ENCODE measurements at regions not wholly inside any gene's neighbourhood (a gene's known extent, or its start where the extent isn't known, plus 50 kb on each side); places are given as distances from the start of the nearest gene placed in this dataset.
A peak's percentile ranks its signal among the peaks of the same experiment; 100 is the strongest.

DNA sequence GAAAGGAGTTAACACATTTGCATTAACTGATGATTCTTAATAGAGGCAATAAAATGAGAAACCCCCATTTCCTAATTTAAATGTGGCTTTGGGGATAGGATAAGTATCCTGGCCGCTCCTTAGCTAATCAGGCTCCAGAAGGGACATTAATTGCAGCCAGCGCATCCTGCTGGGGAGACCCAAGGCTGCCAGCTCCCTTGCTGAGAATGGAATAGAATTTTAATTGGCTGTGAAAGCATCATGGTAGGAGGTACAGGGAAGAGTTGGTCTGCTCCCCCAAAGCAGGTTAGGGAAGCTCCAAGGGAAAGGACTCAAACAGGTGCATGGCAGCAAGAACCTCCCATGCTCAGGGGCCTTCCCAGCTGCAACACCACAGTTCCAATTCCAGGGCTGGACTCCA lies 71.4 kb downstream of the MARCHF4 start:
- DNase-seq (ENCODE audit: low read depth, low spot score) (no peak), FAIRE-seq (no peak)
- H3K79me2 ChIP-seq (ENCODE audit: control insufficient read depth, insufficient read depth, low read length): no peaks in the 10 kb centered on the region
- no peak overlapping the region for H3K4me2 ChIP-seq (ENCODE audit: control insufficient read depth, extremely low read depth, insufficient read depth, low read depth, low read length)
- no peak overlapping the region for H3K27ac ChIP-seq (ENCODE audit: control insufficient read depth, insufficient read depth, low read length)
- dilution Hi-C loops (cut with MboI; ENCODE audit: extremely low pct_ligation_motif_present, low sequenced_read_pairs): no loop called here
- H3K27me3 ChIP-seq (ENCODE audit: control insufficient read depth, extremely low read depth, insufficient read depth, low read length): no peaks in the 10 kb centered on the region
- H3K36me3 ChIP-seq (ENCODE audit: control insufficient read depth in 2 of 2, extremely low read depth in 1 of 2, insufficient read depth in 2 of 2, low read length in 2 of 2): no peaks in the 10 kb centered on the region
- TF ChIP-seq EZH2 (IDR thresholded peaks at IDR 0.05; ENCODE audit: low read length): no peak
- TF ChIP-seq, protein P1, sequence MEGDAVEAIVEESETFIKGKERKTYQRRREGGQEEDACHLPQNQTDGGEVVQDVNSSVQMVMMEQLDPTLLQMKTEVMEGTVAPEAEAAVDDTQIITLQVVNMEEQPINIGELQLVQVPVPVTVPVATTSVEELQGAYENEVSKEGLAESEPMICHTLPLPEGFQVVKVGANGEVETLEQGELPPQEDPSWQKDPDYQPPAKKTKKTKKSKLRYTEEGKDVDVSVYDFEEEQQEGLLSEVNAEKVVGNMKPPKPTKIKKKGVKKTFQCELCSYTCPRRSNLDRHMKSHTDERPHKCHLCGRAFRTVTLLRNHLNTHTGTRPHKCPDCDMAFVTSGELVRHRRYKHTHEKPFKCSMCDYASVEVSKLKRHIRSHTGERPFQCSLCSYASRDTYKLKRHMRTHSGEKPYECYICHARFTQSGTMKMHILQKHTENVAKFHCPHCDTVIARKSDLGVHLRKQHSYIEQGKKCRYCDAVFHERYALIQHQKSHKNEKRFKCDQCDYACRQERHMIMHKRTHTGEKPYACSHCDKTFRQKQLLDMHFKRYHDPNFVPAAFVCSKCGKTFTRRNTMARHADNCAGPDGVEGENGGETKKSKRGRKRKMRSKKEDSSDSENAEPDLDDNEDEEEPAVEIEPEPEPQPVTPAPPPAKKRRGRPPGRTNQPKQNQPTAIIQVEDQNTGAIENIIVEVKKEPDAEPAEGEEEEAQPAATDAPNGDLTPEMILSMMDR (optimal IDR thresholded peaks at IDR 0.05 in 1 of 3, IDR thresholded peaks at IDR 0.05 in 1 of 3, conservative IDR thresholded peaks at IDR 0.05 in 1 of 3; ENCODE audit: extremely low read depth in 1 of 3, insufficient read depth in 2 of 3, low read length in 3 of 3): no peak
- no peaks in the 10 kb centered on the region for H3K9me3 ChIP-seq (ENCODE audit: control insufficient read depth, low read depth, low read length)
- no peak overlapping the region for H3K4me3 ChIP-seq (ENCODE audit: control insufficient read depth in 2 of 3, extremely low read depth in 1 of 3, insufficient read depth in 2 of 3, low read depth in 1 of 3, low read length in 3 of 3)
- H2AFZ ChIP-seq (ENCODE audit: control insufficient read depth, low read length): no peak overlapping the region
- H3K9me1 ChIP-seq (ENCODE audit: control insufficient read depth, extremely low read depth, insufficient read depth, low read length): peaks cover 4% of the 10 kb centered on the region
- no peaks in the 10 kb centered on the region for H4K20me1 ChIP-seq (ENCODE audit: control insufficient read depth, extremely low read depth, insufficient read depth, low read length)
- H3K9ac ChIP-seq (ENCODE audit: control insufficient read depth, extremely low read depth, insufficient read depth, low read length): no peak overlapping the region
- peaks cover 21% of the 10 kb centered on the region for H3K4me1 ChIP-seq (ENCODE audit: control insufficient read depth, extremely low read depth, insufficient read depth, low read length)

GRCh38 chr2:216299588-216299987 lies 72.7 kb downstream of the MARCHF4 start:
- no peak overlapping the region for H3K4me2 ChIP-seq (ENCODE audit: control insufficient read depth, extremely low read depth, insufficient read depth, low read depth, low read length)
- H3K79me2 ChIP-seq (ENCODE audit: control insufficient read depth, insufficient read depth, low read length): no peaks in the 10 kb centered on the region
- H3K4me1 ChIP-seq (ENCODE audit: control insufficient read depth, extremely low read depth, insufficient read depth, low read length): peaks cover 23% of the 10 kb centered on the region
- dilution Hi-C loops (cut with MboI; ENCODE audit: extremely low pct_ligation_motif_present, low sequenced_read_pairs): no loop called here
- no peak overlapping the region for H3K27ac ChIP-seq (ENCODE audit: control insufficient read depth, insufficient read depth, low read length)
- no peaks in the 10 kb centered on the region for H4K20me1 ChIP-seq (ENCODE audit: control insufficient read depth, extremely low read depth, insufficient read depth, low read length)
- no peak overlapping the region for H3K9ac ChIP-seq (ENCODE audit: control insufficient read depth, extremely low read depth, insufficient read depth, low read length)
- FAIRE-seq (peak; percentile 94), DNase-seq (ENCODE audit: low read depth, low spot score) (no peak)
- no peak overlapping the region for H2AFZ ChIP-seq (ENCODE audit: control insufficient read depth, low read length)
- H3K36me3 ChIP-seq (ENCODE audit: control insufficient read depth in 2 of 2, extremely low read depth in 1 of 2, insufficient read depth in 2 of 2, low read length in 2 of 2): no peaks in the 10 kb centered on the region
- no peaks in the 10 kb centered on the region for H3K27me3 ChIP-seq (ENCODE audit: control insufficient read depth, extremely low read depth, insufficient read depth, low read length)
- H3K9me3 ChIP-seq (ENCODE audit: control insufficient read depth, low read depth, low read length): no peaks in the 10 kb centered on the region
- TF ChIP-seq, protein P1 (optimal IDR thresholded peaks at IDR 0.05 in 1 of 3, IDR thresholded peaks at IDR 0.05 in 1 of 3, conservative IDR thresholded peaks at IDR 0.05 in 1 of 3; ENCODE audit: extremely low read depth in 1 of 3, insufficient read depth in 2 of 3, low read length in 3 of 3): no peak
- no peak for TF ChIP-seq EZH2 (IDR thresholded peaks at IDR 0.05; ENCODE audit: low read length)
- peaks cover 4% of the 10 kb centered on the region for H3K9me1 ChIP-seq (ENCODE audit: control insufficient read depth, extremely low read depth, insufficient read depth, low read length)
- no peak overlapping the region for H3K4me3 ChIP-seq (ENCODE audit: control insufficient read depth in 2 of 3, extremely low read depth in 1 of 3, insufficient read depth in 2 of 3, low read depth in 1 of 3, low read length in 3 of 3)

Data from keratinocyte (primary cell).